DOHH2 (cell line): ENCODE measurements at regions not wholly inside any gene's neighbourhood (a gene's known extent, or its start where the extent isn't known, plus 50 kb on each side); places are given as distances from the start of the nearest gene placed in this dataset.

Source experiments
- H3F3A ChIP-seq: fragments of 200-600 bp; sonication (generic), shearing (Covaris generic); 2 replicates; pipeline ENCODE4 v1.6.0; 2016; ENCODE audit warnings: antibody characterized with exemption, mild to moderate bottlenecking; ENCODE audit not compliant: control insufficient read depth, insufficient read depth
- H3K27ac ChIP-seq: fragments of 200-600 bp; sonication (generic); 2 replicates; pipeline ENCODE4 v1.5.1; 2014; ENCODE audit warnings: low read depth, mild to moderate bottlenecking, low read length, moderate library complexity
- H3K27me3 ChIP-seq: fragments of 200-600 bp; sonication (generic); 2 replicates; pipeline ENCODE4 v1.6.1; 2014; ENCODE audit warnings: mild to moderate bottlenecking, low read length, mixed read lengths; ENCODE audit not compliant: control insufficient read depth
- H3K36me3 ChIP-seq: fragments of 200-600 bp; sonication (generic); 2 replicates; pipeline ENCODE4 v1.6.1; 2014; ENCODE audit warnings: mild to moderate bottlenecking, low read length, moderate library complexity, mixed read lengths; ENCODE audit not compliant: control insufficient read depth
- H3K4me1 ChIP-seq: fragments of 200-600 bp; sonication (generic); 2 replicates; pipeline ENCODE4 v1.6.1; 2014; ENCODE audit warnings: mild to moderate bottlenecking, low read length, mixed read lengths; ENCODE audit not compliant: control insufficient read depth
- H3K4me2 ChIP-seq: fragments of 200-600 bp; sonication (generic); 2 replicates; pipeline ENCODE4 v1.6.0; 2014; ENCODE audit warnings: mild to moderate bottlenecking, low read length, moderate library complexity
- H3K4me3 ChIP-seq: fragments of 200-600 bp; sonication (generic); 2 replicates; pipeline ENCODE4 v1.5.1; 2014; ENCODE audit warnings: mild to moderate bottlenecking, low read length, mixed read lengths
- H3K79me2 ChIP-seq: fragments of 200-600 bp; sonication (generic); 2 replicates; pipeline ENCODE4 v1.6.1; 2014; ENCODE audit warnings: mild to moderate bottlenecking, low read length, mixed read lengths; ENCODE audit not compliant: control insufficient read depth
- H3K9me2 ChIP-seq: fragments of 200-600 bp; sonication (generic); replicated peaks from 2 replicates; pipeline ENCODE4 v1.6.1; 2014; ENCODE audit warnings: mild to moderate bottlenecking, low read length, mixed read lengths; ENCODE audit not compliant: control insufficient read depth
- H3K9me3 ChIP-seq: fragments of 200-600 bp; sonication (generic); 2 replicates; pipeline ENCODE4 v1.6.1; 2014; ENCODE audit warnings: antibody characterized with exemption, low read length, mixed read lengths; ENCODE audit not compliant: control insufficient read depth, insufficient read depth
- H4K20me1 ChIP-seq: fragments of 200-600 bp; sonication (generic); 2 replicates; pipeline ENCODE4 v1.6.0; 2014; ENCODE audit warnings: low read depth, mild to moderate bottlenecking, antibody characterized with exemption, low read length, moderate library complexity; ENCODE audit not compliant: control insufficient read depth, insufficient read depth
- CTCF ChIP-seq: fragments of 200-600 bp; sonication (generic); IDR thresholded peaks from one replicate; pipeline ENCODE4 v1.5.1; 2014; ENCODE audit warnings: antibody characterized with exemption, mild to moderate bottlenecking, low read depth, low read length; ENCODE audit not compliant: poor library complexity, severe bottlenecking
- EZH2phosphoT487 ChIP-seq: fragments of 200-600 bp; sonication (generic); IDR thresholded peaks from 2 replicates; pipeline ENCODE4 v1.6.1; 2017; ENCODE audit warnings: borderline replicate concordance, mild to moderate bottlenecking, antibody characterized with exemption, low read length, moderate library complexity, mixed read lengths

- no peak overlapping the region for H3K27ac ChIP-seq
- TF ChIP-seq CTCF (no peak), EZH2phosphoT487 (no peak)
- no peaks in the 10 kb centered on the region for H3K9me2 ChIP-seq
- H3K4me3 ChIP-seq: no peak overlapping the region
- H3K79me2 ChIP-seq: no peaks in the 10 kb centered on the region
- no peaks in the 10 kb centered on the region for H3K9me3 ChIP-seq
- no peaks in the 10 kb centered on the region for H3K4me1 ChIP-seq
- no peak overlapping the region for H3K4me2 ChIP-seq
- no peaks in the 10 kb centered on the region for H4K20me1 ChIP-seq
- no peaks in the 10 kb centered on the region for H3K36me3 ChIP-seq
- no peaks in the 10 kb centered on the region for H3K27me3 ChIP-seq
- no peaks in the 10 kb centered on the region for H3F3A ChIP-seq
Measured at GRCh38 chr6:1144842-1145767, 166.8 kb upstream of the FOXQ1 start.

GRCh38 chr6:1143655-1144054 is 168.2 kb upstream of the FOXQ1 start:
- H3F3A ChIP-seq: no peaks in the 10 kb centered on the region
- no peaks in the 10 kb centered on the region for H3K9me3 ChIP-seq
- H3K4me1 ChIP-seq: no peaks in the 10 kb centered on the region
- no peaks in the 10 kb centered on the region for H3K27me3 ChIP-seq
- no peaks in the 10 kb centered on the region for H3K9me2 ChIP-seq
- TF ChIP-seq EZH2phosphoT487 (no peak), CTCF (no peak)
- H3K4me3 ChIP-seq: no peak overlapping the region
- H3K36me3 ChIP-seq: no peaks in the 10 kb centered on the region
- no peaks in the 10 kb centered on the region for H3K79me2 ChIP-seq
- no peak overlapping the region for H3K4me2 ChIP-seq
- H3K27ac ChIP-seq: no peak overlapping the region
- H4K20me1 ChIP-seq: no peaks in the 10 kb centered on the region

- TF ChIP-seq CTCF: no peak
- no peak for TF ChIP-seq EZH2phosphoT487
- H3K4me1 ChIP-seq: no peaks in the 10 kb centered on the region
- H3K27me3 ChIP-seq: no peaks in the 10 kb centered on the region
- no peak overlapping the region for H3K4me3 ChIP-seq
- H3K9me2 ChIP-seq: no peaks in the 10 kb centered on the region
- no peak overlapping the region for H3K27ac ChIP-seq
- H3K36me3 ChIP-seq: no peaks in the 10 kb centered on the region
- H3F3A ChIP-seq: no peaks in the 10 kb centered on the region
- no peaks in the 10 kb centered on the region for H3K9me3 ChIP-seq
- no peak overlapping the region for H3K4me2 ChIP-seq
- H4K20me1 ChIP-seq: no peaks in the 10 kb centered on the region
- no peaks in the 10 kb centered on the region for H3K79me2 ChIP-seq
Measured at GRCh38 chr6:1139155-1139890, 172.6 kb upstream of the FOXQ1 start.
